RKO (cell line): ENCODE measurements at regions not wholly inside any gene's neighbourhood (a gene's known extent, or its start where the extent isn't known, plus 50 kb on each side); places are given as distances from the start of the nearest gene placed in this dataset.
A peak's percentile ranks its signal among the peaks of the same experiment; 100 is the strongest.
"Not testable (repeated sequence)": the region's sequence is repeated elsewhere in the genome, so short reads cannot be mapped to it uniquely, and the experiment has no call there.

Experiments used
- DNase-seq: peaks from one replicate; pipeline ENCODE4 v3.0.0-alpha.2; 2016; ENCODE audit warnings: low spot score

- no peak for DNase-seq
These were observed 89.1 kb upstream of the TRIM24 start for GRCh38 chr7:138370956-138371355.

DNA sequence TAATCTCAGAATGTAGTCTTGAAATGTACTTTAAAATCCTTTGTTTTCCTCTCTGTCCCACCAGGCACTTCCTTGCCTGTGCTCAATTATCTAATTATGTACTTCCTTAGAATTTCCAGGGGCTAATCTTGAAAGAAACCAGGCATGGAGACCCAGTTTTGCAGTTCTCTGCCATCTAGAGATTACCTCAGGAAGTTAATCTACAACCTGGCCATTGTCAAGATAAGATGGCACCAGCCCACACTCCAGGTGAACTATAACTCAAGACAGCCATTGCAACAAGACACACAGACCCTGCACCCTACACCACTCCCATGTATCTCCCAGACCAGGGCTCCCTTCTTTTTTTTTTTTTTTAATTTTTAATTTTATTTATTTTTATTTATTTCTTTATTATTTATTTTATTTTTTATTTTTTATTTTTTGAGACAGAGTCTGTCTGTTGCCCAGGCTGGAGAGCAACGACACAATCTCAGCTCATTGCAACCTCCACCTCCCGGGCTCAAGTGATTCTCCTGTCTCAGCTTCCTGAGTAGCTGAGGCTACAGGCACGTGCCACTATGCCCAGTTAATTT, 85.9 kb upstream of the TRIM24 start:
- no peak for DNase-seq

DNA sequence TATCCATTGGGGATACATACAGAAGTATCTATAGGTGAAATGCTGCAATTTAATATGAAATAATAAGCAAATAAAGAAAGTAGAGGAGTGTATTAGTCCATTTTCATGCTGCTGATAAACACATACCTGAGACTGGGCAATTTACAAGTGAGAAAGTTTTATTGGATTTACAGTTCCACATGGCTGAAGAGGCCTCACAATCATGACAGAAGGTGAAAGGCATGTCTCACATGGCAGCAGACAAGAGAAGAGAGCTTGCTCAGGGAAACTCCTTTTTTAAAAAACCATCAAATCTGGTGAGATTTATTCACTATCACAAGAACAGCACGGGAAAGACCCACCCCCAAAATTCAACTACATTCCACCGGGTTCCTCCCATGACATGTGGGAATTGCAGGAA, 82.8 kb upstream of the TRIM24 start:
- no peak for DNase-seq

DNA sequence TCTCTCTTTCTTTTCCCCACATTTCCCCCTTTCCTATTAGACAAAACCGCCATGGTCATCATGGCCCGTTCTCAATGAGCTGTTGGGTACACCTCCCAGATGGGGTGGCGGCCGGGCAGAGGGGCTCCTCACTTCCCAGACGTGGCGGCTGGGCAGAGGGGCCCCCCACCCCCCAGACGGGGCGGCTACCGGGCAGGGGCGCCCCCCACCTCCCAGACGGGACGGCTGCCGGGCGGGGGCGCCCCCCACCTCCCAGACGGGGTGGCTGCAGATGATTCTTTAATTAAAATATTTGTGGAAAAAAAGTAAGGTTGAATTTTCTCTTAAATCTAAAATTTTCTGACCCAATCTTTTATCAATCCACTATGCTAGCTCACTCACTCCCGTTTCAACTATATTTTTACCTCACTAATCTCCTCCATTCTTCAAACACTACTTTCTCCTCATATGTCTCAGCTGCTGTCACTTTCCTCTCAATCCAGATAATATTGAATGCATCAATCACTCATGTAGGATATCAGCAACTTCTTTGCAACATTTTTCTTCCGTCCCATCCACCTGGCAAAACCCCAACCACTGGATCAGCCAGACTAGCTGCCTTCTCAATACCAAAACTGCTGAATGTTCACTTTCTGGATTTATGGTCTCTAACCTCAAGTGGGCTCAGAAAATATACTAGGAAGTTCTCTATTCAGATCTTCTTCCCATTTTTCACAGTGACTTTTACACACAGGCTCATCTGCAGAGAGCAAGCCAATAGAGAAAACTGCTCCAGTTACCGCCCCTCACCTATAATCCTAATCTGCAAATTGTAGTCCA, 81.1 kb upstream of the TRIM24 start:
- DNase-seq: no peak

DNA sequence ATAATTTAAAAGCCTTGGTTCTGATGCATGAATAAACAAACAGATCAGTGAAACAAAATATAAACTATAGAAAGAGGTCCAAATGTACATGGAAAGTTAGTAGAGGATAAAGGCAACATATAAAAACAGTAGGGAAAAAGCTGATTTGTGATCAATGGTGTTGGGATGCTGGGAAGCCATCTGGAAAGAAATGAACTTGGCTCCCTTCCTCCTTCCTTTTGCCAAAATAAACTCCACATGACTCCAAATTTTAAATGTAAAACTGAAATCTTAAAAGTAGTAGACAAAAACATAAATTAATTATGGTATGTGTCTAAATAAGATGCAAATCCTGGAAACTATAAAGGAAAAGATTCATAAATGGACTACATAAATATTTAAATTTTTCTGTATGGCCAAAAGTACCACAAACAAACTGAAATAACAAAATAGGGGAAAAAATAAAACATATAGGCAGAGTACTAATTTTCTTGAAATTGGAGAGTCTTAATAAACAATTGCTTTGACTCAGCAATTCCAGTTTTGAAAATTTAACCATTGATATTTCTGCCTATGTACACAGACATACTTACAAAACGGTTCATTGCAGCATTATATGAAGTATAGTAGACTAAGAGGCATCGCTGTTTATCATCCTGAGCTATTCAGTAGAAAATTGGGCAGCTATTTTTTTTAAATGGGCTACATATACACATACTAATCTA, 77.0 kb upstream of the TRIM24 start:
- no peak for DNase-seq

DNA sequence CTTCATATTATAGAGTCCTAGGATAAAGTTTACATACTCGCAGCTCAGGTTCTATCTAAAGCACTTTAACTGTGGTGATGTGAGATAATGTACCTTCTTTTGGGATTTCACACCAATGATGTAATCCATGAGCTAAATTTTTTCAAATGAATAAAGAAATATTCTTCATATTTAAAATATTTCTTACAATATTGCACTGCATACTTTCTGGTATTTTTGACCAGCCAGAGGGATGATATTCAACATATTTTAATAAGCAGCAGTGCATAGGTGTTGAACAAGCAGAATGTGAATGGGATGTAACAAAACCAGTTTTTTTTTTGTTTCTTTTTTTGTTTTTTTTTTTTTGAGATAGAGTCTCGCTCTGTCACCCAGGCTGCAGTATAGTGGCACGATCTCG, 73.2 kb upstream of the TRIM24 start:
- DNase-seq: no peak

- peak; percentile 29 for DNase-seq
These were observed 72.1 kb upstream of the TRIM24 start for GRCh38 chr7:138387755-138388475.

GRCh38 chr7:138388673-138389491, 71.2 kb upstream of the TRIM24 start:
- peak; percentile 63 for DNase-seq

DNA sequence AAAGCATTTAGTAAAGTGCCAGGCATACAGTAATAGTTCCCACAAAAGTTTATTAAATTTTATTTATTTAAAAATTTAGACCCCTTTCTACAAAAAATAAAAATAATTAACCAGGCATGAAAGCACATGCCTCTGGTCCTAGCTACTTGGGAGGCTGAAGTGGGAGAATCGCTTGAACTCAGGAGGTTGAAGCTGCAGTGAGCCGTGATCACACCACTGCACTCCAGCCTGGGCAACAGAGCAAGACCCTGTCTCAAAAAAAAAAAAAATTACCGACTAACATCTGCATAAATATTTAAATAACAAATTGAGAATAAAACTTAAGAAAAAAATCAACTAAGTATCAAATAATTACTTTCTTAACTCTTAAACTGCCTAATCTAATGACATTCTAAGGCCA, 64.3 kb upstream of the TRIM24 start:
- no peak for DNase-seq

DNA sequence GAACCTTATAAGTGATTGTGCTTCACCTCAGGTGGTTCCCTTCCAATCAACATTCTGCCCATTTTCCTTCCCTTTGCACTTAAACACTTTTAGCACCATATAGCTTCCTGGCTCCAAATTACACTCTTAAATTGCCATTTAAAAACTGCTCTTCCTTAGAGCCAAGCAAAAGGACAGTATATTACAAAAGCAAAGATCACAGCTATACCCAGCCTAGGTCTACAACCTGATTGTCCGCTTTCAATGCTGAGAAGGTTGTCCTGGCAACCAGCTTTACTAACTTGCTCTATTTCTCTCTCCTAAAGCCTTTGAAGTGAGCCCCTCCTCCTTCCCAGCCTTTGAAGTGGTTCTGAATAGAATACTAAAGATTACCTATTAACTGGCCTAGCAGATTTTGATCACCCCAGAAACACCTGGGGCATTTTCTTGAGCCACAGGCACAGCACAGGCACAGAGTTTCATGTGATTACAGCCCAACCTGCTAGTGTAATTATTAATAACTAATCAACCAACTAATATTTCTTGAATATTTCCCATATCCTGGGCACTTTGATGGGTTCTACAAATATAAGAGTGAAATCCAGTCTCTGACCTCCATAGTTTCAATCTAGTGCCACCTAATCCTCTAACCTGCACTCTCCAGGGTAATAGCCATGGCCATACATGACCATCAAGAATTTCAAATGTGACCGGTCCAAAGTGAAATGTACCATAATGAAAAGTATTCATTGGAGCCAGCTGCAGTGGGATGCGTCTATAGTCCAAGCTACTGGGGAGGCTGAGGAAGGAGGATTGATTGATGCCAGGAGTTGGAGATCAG, 63.6 kb upstream of the TRIM24 start:
- no peak for DNase-seq

DNA sequence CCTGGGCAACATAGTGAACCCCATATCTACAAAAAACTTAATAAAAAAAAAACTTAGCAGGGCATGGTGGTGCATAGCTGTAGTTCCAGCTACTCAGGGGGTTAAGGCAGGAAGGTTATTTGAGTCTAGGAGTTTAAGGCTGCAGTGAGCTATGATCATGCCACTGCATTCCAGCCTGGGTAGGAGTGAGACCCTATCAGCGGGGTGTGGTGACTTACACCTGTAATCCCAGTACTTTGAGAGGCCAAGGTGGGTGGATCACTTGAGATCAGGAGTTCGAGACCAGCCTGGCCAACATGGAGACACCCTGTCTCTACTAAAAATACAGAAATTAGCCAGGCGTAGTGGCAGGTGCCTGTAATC, 63.0 kb upstream of the TRIM24 start:
- DNase-seq: not testable (repeated sequence)

- DNase-seq: no peak
These were observed 61.2 kb upstream of the TRIM24 start for GRCh38 chr7:138398857-138399256.

DNA sequence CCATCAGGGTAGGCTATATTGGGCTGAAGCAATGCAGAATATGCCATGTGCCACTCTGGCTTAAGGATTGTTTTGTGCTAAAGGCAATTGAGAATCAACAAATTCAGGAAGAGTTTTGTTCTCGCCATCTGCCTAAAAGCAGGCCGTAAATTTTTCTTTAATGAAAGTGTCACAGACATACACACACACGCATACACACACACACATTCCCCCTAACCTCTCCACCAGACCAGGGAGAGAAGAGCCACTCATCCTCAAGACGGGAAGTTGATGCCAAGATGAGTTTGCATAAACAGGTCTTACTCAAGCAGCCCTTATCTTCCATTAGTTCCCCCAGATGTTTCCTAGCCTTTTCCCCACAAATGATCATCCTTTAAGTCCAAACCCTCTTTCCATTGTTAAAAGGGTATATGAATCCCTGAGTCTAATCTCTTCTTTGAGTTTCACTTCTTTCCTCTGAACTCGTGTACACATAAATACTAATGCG, 59.6 kb upstream of the TRIM24 start:
- no peak for DNase-seq

DNA sequence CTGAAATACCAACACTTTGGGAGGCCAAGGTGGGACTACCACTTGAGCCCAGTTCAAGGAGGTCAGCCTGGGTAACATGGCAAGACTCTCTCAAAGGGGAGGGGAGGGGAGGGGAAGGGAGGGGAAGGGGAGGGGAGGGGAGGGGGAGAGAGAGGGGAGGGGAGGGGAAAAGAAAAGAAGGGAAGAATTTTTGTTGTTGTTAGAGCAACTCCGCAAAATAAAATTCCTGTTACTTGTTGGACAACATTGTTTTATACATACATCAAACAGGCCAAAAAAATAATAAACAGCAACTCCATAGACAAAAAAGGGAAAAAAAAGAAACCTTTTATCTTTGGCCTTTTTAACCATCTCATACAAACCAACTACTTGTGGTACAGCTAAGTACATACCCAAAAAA, 57.3 kb upstream of the TRIM24 start:
- DNase-seq: no peak

- no peak for DNase-seq
These were observed 54.6 kb upstream of the TRIM24 start for GRCh38 chr7:138405496-138405895.

- DNase-seq: no peak
These were observed 52.3 kb upstream of the TRIM24 start for GRCh38 chr7:138407792-138408191.
